ENCODE measurements at regions not wholly inside any gene's neighbourhood (a gene's known extent, or its start where the extent isn't known, plus 50 kb on each side); places are given as distances from the start of the nearest gene placed in this dataset.

GRCh38 chr4:111115881-111116280 is 493.0 kb upstream of the PITX2 start:
- H3K4me2 ChIP-seq (ENCODE audit: insufficient read depth, low read length): no peak overlapping the region
- BruUV-seq (replicated peaks): no TSS peak
- CTCF ChIA-PET (ENCODE audit: low intra/inter-chr PET ratio): no interaction called here
- POLR2A ChIA-PET: no interaction called here
- DNase-seq (ENCODE audit: extremely low read depth in 1 of 4, low spot score in 3 of 4): no peak
- H3K79me2 ChIP-seq (ENCODE audit: control insufficient read depth, insufficient read depth, low read length): no peaks in the 10 kb centered on the region
- no peak overlapping the region for H2AFZ ChIP-seq (ENCODE audit: low read depth, low read length)
- H3K9me3 ChIP-seq (replicated peaks; ENCODE audit: control insufficient read depth, insufficient read depth, low read depth, low read length): no peaks in the 10 kb centered on the region
- no peaks in the 10 kb centered on the region for H4K20me1 ChIP-seq (replicated peaks; ENCODE audit: control insufficient read depth, insufficient read depth, low read length)
- H3K4me3 ChIP-seq: no peak overlapping the region
- H3K27me3 ChIP-seq (ENCODE audit: control insufficient read depth in 2 of 2, insufficient read depth in 2 of 2, low read length in 2 of 2): no peaks in the 10 kb centered on the region
- no peaks in the 10 kb centered on the region for H3K9me1 ChIP-seq (ENCODE audit: control insufficient read depth, insufficient read depth, low read length)
- no peak for FAIRE-seq
- no peak overlapping the region for H3K9ac ChIP-seq (ENCODE audit: insufficient read depth in 1 of 2, low read depth in 2 of 2, low read length in 2 of 2)
- ATAC-seq: no peak
- H3K36me3 ChIP-seq (ENCODE audit: control insufficient read depth, insufficient read depth, low read length): no peaks in the 10 kb centered on the region
- in situ Hi-C loops (cut with MboI): no loop called here
- no peak for TF ChIP-seq SMARCB1 (IDR thresholded peaks at IDR 0.05; ENCODE audit: insufficient read length, low read depth)
- TF ChIP-seq ZNF696 (CRISPR knock-in tag; conservative IDR thresholded peaks at IDR 0.05): no peak
- TF ChIP-seq HMGN3 (IDR thresholded peaks at IDR 0.05; ENCODE audit: borderline replicate concordance, extremely low read depth, insufficient read length, low read depth, low read length): no peak
- no peak for TF ChIP-seq POLR2A (conservative IDR thresholded peaks at IDR 0.05)
- TF ChIP-seq ATF4 (CRISPR knock-in tag; IDR thresholded peaks at IDR 0.05): no peak
- no peak for TF ChIP-seq NCOA2 (IDR thresholded peaks at IDR 0.05; ENCODE audit: partially characterized antibody in 2 of 2)
- TF ChIP-seq ZNF764 (CRISPR knock-in tag; IDR thresholded peaks at IDR 0.05; ENCODE audit: low read depth): no peak
- TF ChIP-seq E2F8 (IDR thresholded peaks at IDR 0.05; ENCODE audit: low read depth, partially characterized antibody): no peak
- TF ChIP-seq HMBOX1 (IDR thresholded peaks at IDR 0.05): no peak
- WGBS (ENCODE audit: insufficient coverage, low coverage, missing lambda C conversion rate): 4% methylated on average over 4 of the region's 4 CpGs
- H3K27ac ChIP-seq (ENCODE audit: extremely low read depth, low read depth, low read length): no peak overlapping the region
- no peaks in the 10 kb centered on the region for H3K4me1 ChIP-seq (replicated peaks in 1 of 2; ENCODE audit: control insufficient read depth in 2 of 2, insufficient read depth in 2 of 2, low read length in 2 of 2)
- intact Hi-C loops (cut with micrococcal nuclease): no loop called here
